Keratinocyte (primary cell): ENCODE measurements at regions not wholly inside any gene's neighbourhood (a gene's known extent, or its start where the extent isn't known, plus 50 kb on each side); places are given as distances from the start of the nearest gene placed in this dataset.

Source experiments
- DNase-seq: peaks from one replicate; pipeline ENCODE4 v3.0.0-alpha.2; 2011; ENCODE audit warnings: low read depth, missing footprints, low spot score
- FAIRE-seq: peaks from 2 replicates; lab custom pipeline; 2011; peaks lifted over from hg19 to GRCh38; lab: Jason Lieb, UNC
- H2AFZ ChIP-seq: 2 replicates; pipeline ENCODE4 v1.6.0; 2012; ENCODE audit warnings: low read length, control low read depth, inconsistent platforms; ENCODE audit not compliant: control insufficient read depth
- H3K27ac ChIP-seq: 2 replicates; pipeline ENCODE4 v1.5.1; 2011; ENCODE audit warnings: low read length; ENCODE audit not compliant: control insufficient read depth, insufficient read depth
- H3K27me3 ChIP-seq: 3 replicates; pipeline ENCODE4 v1.6.0; 2011; ENCODE audit warnings: low read length; ENCODE audit not compliant: control insufficient read depth, insufficient read depth; ENCODE audit errors: extremely low read depth
- H3K36me3 ChIP-seq, 2 experiments: 2 replicates in 1 of 2; 3 replicates in 1 of 2; pipeline ENCODE4 v1.5.1; 2011; ENCODE audit warnings: low read length in 2 of 2, mild to moderate bottlenecking in 1 of 2; ENCODE audit not compliant: control insufficient read depth in 2 of 2, insufficient read depth in 2 of 2; ENCODE audit errors: extremely low read depth in 1 of 2
- H3K4me1 ChIP-seq: 3 replicates; pipeline ENCODE4 v1.5.1; 2011; ENCODE audit warnings: low read length; ENCODE audit not compliant: control insufficient read depth, insufficient read depth; ENCODE audit errors: extremely low read depth
- H3K4me2 ChIP-seq: 3 replicates; pipeline ENCODE4 v1.6.0; 2011; ENCODE audit warnings: low read depth, low read length; ENCODE audit not compliant: control insufficient read depth, insufficient read depth; ENCODE audit errors: extremely low read depth
- H3K4me3 ChIP-seq, 3 experiments: fragments of 200-600 bp in 1 of 3; sonication (generic) in 1 of 3; 2 replicates in 2 of 3; 3 replicates in 1 of 3; pipeline ENCODE4 v1.5.1; 2011 to 2016; ENCODE audit warnings: low read length in 3 of 3, mild to moderate bottlenecking in 3 of 3, control low read depth in 2 of 3, inconsistent platforms in 1 of 3, low read depth in 1 of 3, mixed read lengths in 1 of 3, mixed run types in 1 of 3, moderate library complexity in 1 of 3; ENCODE audit not compliant: control insufficient read depth in 2 of 3, insufficient read depth in 2 of 3; ENCODE audit errors: extremely low read depth in 1 of 3
- H3K79me2 ChIP-seq: 2 replicates; pipeline ENCODE4 v1.6.0; 2012; ENCODE audit warnings: low read length; ENCODE audit not compliant: control insufficient read depth, insufficient read depth
- H3K9ac ChIP-seq: 3 replicates; pipeline ENCODE4 v1.6.0; 2011; ENCODE audit warnings: low read length; ENCODE audit not compliant: control insufficient read depth, insufficient read depth; ENCODE audit errors: extremely low read depth
- H3K9me1 ChIP-seq: 3 replicates; pipeline ENCODE4 v1.6.0; 2011; ENCODE audit warnings: low read length; ENCODE audit not compliant: control insufficient read depth, insufficient read depth; ENCODE audit errors: extremely low read depth
- H3K9me3 ChIP-seq: 2 replicates; pipeline ENCODE4 v1.5.1; 2012; ENCODE audit warnings: low read depth, low read length; ENCODE audit not compliant: control insufficient read depth
- H4K20me1 ChIP-seq: 3 replicates; pipeline ENCODE4 v1.6.0; 2011; ENCODE audit warnings: low read length; ENCODE audit not compliant: control insufficient read depth, insufficient read depth; ENCODE audit errors: extremely low read depth
- EZH2 ChIP-seq: IDR thresholded peaks from one replicate; pipeline ENCODE4 v1.6.1; 2012; ENCODE audit warnings: inconsistent platforms, mild to moderate bottlenecking, low read length, moderate library complexity
- dilution Hi-C: fragments of 300-500 bp; cut with MboI; formaldehyde crosslinking; loops from one replicate; pipeline ENCODE4 v1.7.0; 2020; ENCODE audit warnings: low sequenced_read_pairs; ENCODE audit not compliant: extremely low pct_ligation_motif_present
- TF ChIP-seq, protein P1 (sequence below), 3 experiments: IDR thresholded peaks in 1 of 3; conservative IDR thresholded peaks in 1 of 3; optimal IDR thresholded peaks in 1 of 3; 2 replicates in 2 of 3; 3 replicates in 1 of 3; pipeline versions ENCODE3 to v1.5.1; 2011; ENCODE audit warnings: low read length in 3 of 3, mild to moderate bottlenecking in 3 of 3, moderate library complexity in 2 of 3, control low read depth in 1 of 3, inconsistent platforms in 1 of 3; ENCODE audit not compliant: insufficient read depth in 2 of 3; ENCODE audit errors: extremely low read depth in 1 of 3

DNA sequence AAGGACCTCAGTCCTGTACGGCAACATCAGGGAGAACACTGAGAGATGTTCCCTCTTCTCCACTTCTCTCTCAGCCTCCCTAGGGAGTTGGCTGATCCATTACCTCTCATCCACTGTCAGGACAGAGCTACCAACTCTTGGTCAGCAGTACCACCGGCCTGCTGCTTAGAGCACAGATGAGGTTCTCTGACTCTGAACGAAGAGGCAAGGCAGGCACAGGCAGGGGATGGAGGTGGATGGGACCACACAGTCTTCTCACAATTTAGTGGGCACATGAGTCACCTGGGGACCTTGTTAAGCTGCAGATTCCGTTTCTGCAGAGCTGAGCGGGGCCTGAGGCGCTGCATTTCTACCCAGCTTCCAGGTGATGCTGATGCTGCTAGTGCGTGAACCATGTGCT, 128.6 kb upstream of the CCL2 start:
- Histone ChIP-seq H3K4me2 (no peak overlapping the region), H3K79me2 (no peaks in the 10 kb centered on the region), H3K9me3 (no peaks in the 10 kb centered on the region), H4K20me1 (no peaks in the 10 kb centered on the region), H3K4me1 (no peaks in the 10 kb centered on the region), H3K36me3 (no peaks in the 10 kb centered on the region), H3K9ac (no peak overlapping the region), H3K4me3 (no peak overlapping the region), H3K27me3 (no peaks in the 10 kb centered on the region), H3K27ac (no peak overlapping the region), H3K9me1 (no peaks in the 10 kb centered on the region), H2AFZ (no peak overlapping the region)
- dilution Hi-C loops, result loop anchor here (25.0 kb wide), 2 partner anchors 164 to 339 kb away; no protein-coding TSS in a partner anchor
- FAIRE-seq, result no peak
- DNase-seq, result no peak
- TF ChIP-seq, protein P1, sequence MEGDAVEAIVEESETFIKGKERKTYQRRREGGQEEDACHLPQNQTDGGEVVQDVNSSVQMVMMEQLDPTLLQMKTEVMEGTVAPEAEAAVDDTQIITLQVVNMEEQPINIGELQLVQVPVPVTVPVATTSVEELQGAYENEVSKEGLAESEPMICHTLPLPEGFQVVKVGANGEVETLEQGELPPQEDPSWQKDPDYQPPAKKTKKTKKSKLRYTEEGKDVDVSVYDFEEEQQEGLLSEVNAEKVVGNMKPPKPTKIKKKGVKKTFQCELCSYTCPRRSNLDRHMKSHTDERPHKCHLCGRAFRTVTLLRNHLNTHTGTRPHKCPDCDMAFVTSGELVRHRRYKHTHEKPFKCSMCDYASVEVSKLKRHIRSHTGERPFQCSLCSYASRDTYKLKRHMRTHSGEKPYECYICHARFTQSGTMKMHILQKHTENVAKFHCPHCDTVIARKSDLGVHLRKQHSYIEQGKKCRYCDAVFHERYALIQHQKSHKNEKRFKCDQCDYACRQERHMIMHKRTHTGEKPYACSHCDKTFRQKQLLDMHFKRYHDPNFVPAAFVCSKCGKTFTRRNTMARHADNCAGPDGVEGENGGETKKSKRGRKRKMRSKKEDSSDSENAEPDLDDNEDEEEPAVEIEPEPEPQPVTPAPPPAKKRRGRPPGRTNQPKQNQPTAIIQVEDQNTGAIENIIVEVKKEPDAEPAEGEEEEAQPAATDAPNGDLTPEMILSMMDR (optimal IDR thresholded peaks at IDR 0.05 in 1 of 3, IDR thresholded peaks at IDR 0.05 in 1 of 3, conservative IDR thresholded peaks at IDR 0.05 in 1 of 3; ENCODE audit: extremely low read depth in 1 of 3, insufficient read depth in 2 of 3, low read length in 3 of 3), result no peak
- no peak for TF ChIP-seq EZH2

DNA sequence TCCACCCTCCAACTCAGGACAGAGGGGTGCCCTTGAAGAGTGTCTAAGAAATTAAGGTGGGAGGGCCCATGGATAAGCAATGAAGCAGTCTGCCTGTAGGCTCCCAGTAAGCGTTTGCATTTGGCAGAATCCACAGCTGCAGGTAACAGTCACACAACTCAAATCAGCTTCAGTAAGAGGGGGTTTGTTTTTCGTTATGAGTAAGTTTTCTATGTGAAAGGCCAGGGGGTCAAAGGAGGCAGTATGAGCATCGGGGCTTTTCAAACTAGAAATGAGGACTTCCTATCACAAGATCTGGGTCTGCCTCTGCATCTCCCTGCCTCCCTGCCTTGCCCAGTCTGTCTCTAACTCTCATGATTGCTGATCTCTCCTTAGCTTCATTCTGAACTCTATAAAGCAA, 128.1 kb upstream of the CCL2 start:
- no peaks in the 10 kb centered on the region for H3K9me3 ChIP-seq
- H3K27ac ChIP-seq, result no peak overlapping the region
- TF ChIP-seq, protein P1 (optimal IDR thresholded peaks at IDR 0.05 in 1 of 3, IDR thresholded peaks at IDR 0.05 in 1 of 3, conservative IDR thresholded peaks at IDR 0.05 in 1 of 3; ENCODE audit: extremely low read depth in 1 of 3, insufficient read depth in 2 of 3, low read length in 3 of 3), result no peak
- no peak for TF ChIP-seq EZH2
- FAIRE-seq (no peak), DNase-seq (no peak)
- no peaks in the 10 kb centered on the region for H3K36me3 ChIP-seq
- H3K9me1 ChIP-seq, result no peaks in the 10 kb centered on the region
- H3K9ac ChIP-seq, result no peak overlapping the region
- no peaks in the 10 kb centered on the region for H3K27me3 ChIP-seq
- H2AFZ ChIP-seq, result no peak overlapping the region
- no peaks in the 10 kb centered on the region for H3K79me2 ChIP-seq
- no peaks in the 10 kb centered on the region for H3K4me1 ChIP-seq
- H3K4me2 ChIP-seq, result no peak overlapping the region
- no peaks in the 10 kb centered on the region for H4K20me1 ChIP-seq
- dilution Hi-C loops, result loop anchor here (25.0 kb wide), 2 partner anchors 165 to 340 kb away; no protein-coding TSS in a partner anchor
- H3K4me3 ChIP-seq, result no peak overlapping the region
